ENCODE measurements at regions not wholly inside any gene's neighbourhood (a gene's known extent, or its start where the extent isn't known, plus 50 kb on each side); places are given as distances from the start of the nearest gene placed in this dataset.

GRCh38 chr3:30458376-30459171, 147.8 kb upstream of the TGFBR2 start:
- TF ChIP-seq POLR2A (IDR thresholded peaks at IDR 0.05) (no peak), CTCF (IDR thresholded peaks at IDR 0.05) (no peak), POLR2AphosphoS5 (IDR thresholded peaks at IDR 0.05) (no peak)
